Eye (tissue), 1 donor: ENCODE measurements at regions not wholly inside any gene's neighbourhood (a gene's known extent, or its start where the extent isn't known, plus 50 kb on each side); places are given as distances from the start of the nearest gene placed in this dataset.

ENCODE experiments used
- DNase-seq: peaks from one replicate; pipeline ENCODE4 v3.0.0-alpha.2; 2015

GRCh38 chr10:128473396-128473795 lies 347.2 kb upstream of the MKI67 start:
- no peak for DNase-seq

GRCh38 chr10:128473911-128474310 lies 347.7 kb upstream of the MKI67 start:
- no peak for DNase-seq

- no peak for DNase-seq
These were observed 348.3 kb upstream of the MKI67 start for GRCh38 chr10:128474571-128474970.

GRCh38 chr10:128475686-128476367 lies 349.6 kb upstream of the MKI67 start:
- no peak for DNase-seq

GRCh38 chr10:128476368-128476725 lies 350.1 kb upstream of the MKI67 start:
- DNase-seq = peak; percentile 66

GRCh38 chr10:128476845-128477244 lies 350.6 kb upstream of the MKI67 start:
- peak; percentile 41 for DNase-seq

- no peak for DNase-seq
These were observed 354.4 kb upstream of the MKI67 start for GRCh38 chr10:128480601-128481000.

GRCh38 chr10:128481152-128481840 lies 355.1 kb upstream of the MKI67 start:
- DNase-seq = peak; percentile 19

- DNase-seq = no peak
These were observed 355.8 kb upstream of the MKI67 start for GRCh38 chr10:128482052-128482451.

- DNase-seq = no peak
These were observed 357.0 kb upstream of the MKI67 start for GRCh38 chr10:128483216-128483615.

- no peak for DNase-seq
These were observed 357.8 kb upstream of the MKI67 start for GRCh38 chr10:128484041-128484440.

GRCh38 chr10:128485701-128486235 lies 359.5 kb upstream of the MKI67 start:
- DNase-seq = no peak

- no peak for DNase-seq
These were observed 361.3 kb upstream of the MKI67 start for GRCh38 chr10:128487517-128487916.

- DNase-seq = peak; percentile 11
These were observed 363.4 kb upstream of the MKI67 start for GRCh38 chr10:128489324-128490247.

- no peak for DNase-seq
These were observed 365.5 kb upstream of the MKI67 start for GRCh38 chr10:128491686-128492085.

GRCh38 chr10:128493811-128494210 lies 367.6 kb upstream of the MKI67 start:
- DNase-seq = no peak

GRCh38 chr10:128494665-128495064 lies 368.4 kb upstream of the MKI67 start:
- DNase-seq = no peak

- DNase-seq = no peak
These were observed 371.6 kb upstream of the MKI67 start for GRCh38 chr10:128497660-128498377.

- no peak for DNase-seq
These were observed 372.1 kb upstream of the MKI67 start for GRCh38 chr10:128498378-128498730.

- no peak for DNase-seq
These were observed 372.5 kb upstream of the MKI67 start for GRCh38 chr10:128498746-128499145.

GRCh38 chr10:128499486-128499885 lies 373.3 kb upstream of the MKI67 start:
- no peak for DNase-seq

GRCh38 chr10:128499956-128500355 lies 373.7 kb upstream of the MKI67 start:
- no peak for DNase-seq

GRCh38 chr10:128500642-128501041 lies 374.4 kb upstream of the MKI67 start:
- no peak for DNase-seq
